SK-N-SH (cell line): ENCODE measurements at regions not wholly inside any gene's neighbourhood (a gene's known extent, or its start where the extent isn't known, plus 50 kb on each side); places are given as distances from the start of the nearest gene placed in this dataset.

Source experiments
- CTCF ChIA-PET: fragments of 300-600, 350-600 bp; formaldehyde crosslinking; extraction: SDS; loops from one replicate; lab custom pipeline; 2021; lab: Yijun Ruan, JAX
- POLR2A ChIA-PET: fragments of 350-600 bp; sonication (Branson Sonifier 250); formaldehyde crosslinking; extraction: SDS; loops from one replicate; lab custom pipeline; 2020; ENCODE audit warnings: antibody characterized with exemption, inconsistent platforms; lab: Yijun Ruan, JAX
- DNase-seq: peaks from one replicate; pipeline ENCODE4 v3.0.0; 2012
- H2AFZ ChIP-seq: fragments of 200-600 bp; sonication (generic); 2 replicates; pipeline ENCODE4 v1.8.1; 2016; ENCODE audit warnings: antibody characterized with exemption, mild to moderate bottlenecking, low read depth
- H3F3A ChIP-seq: fragments of 200-600 bp; sonication (generic); replicated peaks from 2 replicates; pipeline ENCODE3; 2016; ENCODE audit warnings: antibody characterized with exemption, mild to moderate bottlenecking; ENCODE audit not compliant: insufficient read depth
- H3K27ac ChIP-seq, 2 experiments: fragments of 200-500 bp in 1 of 2; fragments of 200-600 bp in 1 of 2; sonication (Bioruptor generic) in 1 of 2; sonication (generic), shearing (Covaris generic) in 1 of 2; 2 replicates each; pipeline versions ENCODE4 v1.5.1 to v1.6.1; 2014 to 2016; ENCODE audit warnings: low read depth in 2 of 2, inconsistent platforms in 1 of 2, low read length in 1 of 2, mild to moderate bottlenecking in 1 of 2, mixed read lengths in 1 of 2
- H3K27me3 ChIP-seq: fragments of 200-600 bp; sonication (generic), shearing (Covaris generic); 2 replicates; pipeline ENCODE4 v1.6.1; 2016; ENCODE audit warnings: mixed run types; ENCODE audit not compliant: insufficient read depth
- H3K36me3 ChIP-seq, 2 experiments: fragments of 200-500 bp in 1 of 2; fragments of 200-600 bp in 1 of 2; sonication (Bioruptor generic) in 1 of 2; sonication (generic) in 1 of 2; replicated peaks in 1 of 2; 2 replicates each; pipeline versions ENCODE3 to v1.5.1; 2014 to 2016; ENCODE audit warnings: low read length in 1 of 2, mild to moderate bottlenecking in 1 of 2; ENCODE audit not compliant: insufficient read depth in 2 of 2, control insufficient read depth in 1 of 2
- H3K4me1 ChIP-seq, 2 experiments: fragments of 200-500 bp in 1 of 2; fragments of 200-600 bp in 1 of 2; sonication (Bioruptor generic) in 1 of 2; sonication (generic), shearing (Covaris generic) in 1 of 2; 2 replicates each; pipeline versions ENCODE4 v1.5.1 to v1.6.1; 2014 to 2016; ENCODE audit warnings: low read depth in 1 of 2, low read length in 1 of 2, mixed run types in 1 of 2; ENCODE audit not compliant: insufficient read depth in 2 of 2, control insufficient read depth in 1 of 2
- H3K4me2 ChIP-seq: fragments of 200-600 bp; sonication (generic), shearing (Covaris generic); 2 replicates; pipeline ENCODE4 v1.6.1; 2017; ENCODE audit warnings: mixed run types
- H3K4me3 ChIP-seq, 2 experiments: fragments of 200-500 bp in 1 of 2; fragments of 200-600 bp in 1 of 2; sonication (Bioruptor generic) in 1 of 2; sonication (generic), shearing (Covaris generic) in 1 of 2; 2 replicates each; pipeline versions ENCODE4 v1.5.1 to v1.8.1; 2014 to 2016; ENCODE audit warnings: low read depth in 2 of 2, inconsistent platforms in 1 of 2, low read length in 1 of 2, mild to moderate bottlenecking in 1 of 2, mixed read lengths in 1 of 2, moderate library complexity in 1 of 2
- H3K79me2 ChIP-seq: fragments of 200-600 bp; sonication (generic); 2 replicates; pipeline ENCODE4 v1.8.1; 2017; ENCODE audit warnings: mild to moderate bottlenecking; ENCODE audit not compliant: insufficient read depth
- H3K9ac ChIP-seq: fragments of 200-600 bp; sonication (generic); 2 replicates; pipeline ENCODE4 v1.6.1; 2017; ENCODE audit warnings: mixed run types
- H3K9me2 ChIP-seq: fragments of 200-600 bp; sonication (generic); 2 replicates; pipeline ENCODE4 v1.6.1; 2017; ENCODE audit warnings: mixed run types
- H3K9me3 ChIP-seq: fragments of 200-600 bp; sonication (generic); 2 replicates; pipeline ENCODE4 v1.6.1; 2017; ENCODE audit warnings: mixed run types, mild to moderate bottlenecking, moderate library complexity
- H4K20me1 ChIP-seq: fragments of 200-600 bp; sonication (generic); 2 replicates; pipeline ENCODE4 v1.6.1; 2017; ENCODE audit warnings: mild to moderate bottlenecking, mixed run types; ENCODE audit not compliant: insufficient read depth
- CTCF ChIP-seq: fragments of 200-600 bp; sonication (generic); IDR thresholded peaks from 2 replicates; pipeline ENCODE4 v1.6.1; 2017; ENCODE audit warnings: antibody characterized with exemption, mild to moderate bottlenecking, moderate library complexity
- EP300 ChIP-seq, 2 experiments: IDR thresholded peaks; 2 replicates each; pipeline versions ENCODE4 v1.4.0 to v1.6.1; 2012; ENCODE audit warnings: borderline replicate concordance in 1 of 2, low read depth in 1 of 2, low read length in 1 of 2
- GATA2 ChIP-seq: sonication (generic); formaldehyde crosslinking; IDR thresholded peaks from 2 replicates; pipeline ENCODE4 v1.5.0; 2020; ENCODE audit warnings: mild to moderate bottlenecking, missing genetic modification reagents
- IRF3 ChIP-seq: fragments of 150-350 bp; IDR thresholded peaks from 2 replicates; pipeline ENCODE4 v1.6.1; 2016; ENCODE audit warnings: mild to moderate bottlenecking, low read depth, low read length
- MAX ChIP-seq: IDR thresholded peaks from 2 replicates; pipeline ENCODE4 v1.4.0; 2012; ENCODE audit warnings: low read depth
- NRF1 ChIP-seq: IDR thresholded peaks from 2 replicates; pipeline ENCODE4 v1.6.1; 2012; ENCODE audit warnings: low read depth, mild to moderate bottlenecking, low read length
- RAD21 ChIP-seq: IDR thresholded peaks from 2 replicates; pipeline ENCODE4 v1.6.1; 2012; ENCODE audit warnings: mild to moderate bottlenecking, low read length
- RCOR1 ChIP-seq: fragments of 150-350 bp; IDR thresholded peaks from 2 replicates; pipeline ENCODE4 v1.6.1; 2017; ENCODE audit warnings: antibody characterized with exemption, low read length
- RFX5 ChIP-seq: IDR thresholded peaks from 2 replicates; pipeline ENCODE4 v1.6.1; 2012; ENCODE audit warnings: mild to moderate bottlenecking, improper control_type of control experiment, low read length
- SIN3A ChIP-seq: IDR thresholded peaks from 2 replicates; pipeline ENCODE4 v1.6.1; 2012; ENCODE audit warnings: low read depth, mild to moderate bottlenecking, low read length, moderate library complexity, borderline replicate concordance
- SMC3 ChIP-seq: IDR thresholded peaks from 2 replicates; pipeline ENCODE4 v1.6.1; 2012; ENCODE audit warnings: low read depth, low read length, improper control_type of control experiment
- TCF12 ChIP-seq: IDR thresholded peaks from 2 replicates; pipeline ENCODE4 v1.4.0; 2012
- TEAD4 ChIP-seq: IDR thresholded peaks from 2 replicates; pipeline ENCODE4 v1.4.0; 2012; ENCODE audit warnings: mild to moderate bottlenecking, borderline replicate concordance; ENCODE audit not compliant: insufficient read depth
- WGBS: methylation state at CpG from one replicate; pipeline ENCODE4 v1.1.6; 2017; ENCODE audit warnings: low lambda C conversion rate; 5-methylcytosine and 5-hydroxymethylcytosine counted together

GRCh38 chr7:85882335-85882734 is 695.5 kb upstream of the SEMA3D start:
- no peak overlapping the region for H3K9ac ChIP-seq
- H3K27me3 ChIP-seq = no peaks in the 10 kb centered on the region
- WGBS = 59% methylated on average over 1 of the region's 1 CpG
- ChIA-PET CTCF (interaction anchor here (1.4 to 5.5 kb wide), 2 partner anchors 35 to 587 kb away, joined by 4 to 41 read pairs; no protein-coding TSS in a partner anchor), POLR2A (no interaction called here)
- no peaks in the 10 kb centered on the region for H4K20me1 ChIP-seq
- no peaks in the 10 kb centered on the region for H3K36me3 ChIP-seq
- TF ChIP-seq NRF1 (no peak), CTCF (no peak), SIN3A (no peak), EP300 (IDR thresholded peaks at IDR 0.05; ENCODE audit: borderline replicate concordance in 1 of 2, low read depth in 1 of 2, low read length in 1 of 2) (no peak), TCF12 (no peak)
- H3K4me2 ChIP-seq = no peak overlapping the region
- H3K9me2 ChIP-seq = no peaks in the 10 kb centered on the region
- no peak for DNase-seq
- H3K79me2 ChIP-seq = no peaks in the 10 kb centered on the region
- no peak overlapping the region for H3K4me3 ChIP-seq
- no peak overlapping the region for H3K27ac ChIP-seq
- H3K9me3 ChIP-seq = no peaks in the 10 kb centered on the region
- no peak overlapping the region for H2AFZ ChIP-seq
- no peaks in the 10 kb centered on the region for H3K4me1 ChIP-seq
- H3F3A ChIP-seq = no peaks in the 10 kb centered on the region

GRCh38 chr7:85875398-85875797 is 688.5 kb upstream of the SEMA3D start:
- Histone ChIP-seq H3K4me1 (no peaks in the 10 kb centered on the region), H3K79me2 (no peaks in the 10 kb centered on the region), H3K9me2 (no peaks in the 10 kb centered on the region), H3K27ac (no peak overlapping the region), H3F3A (no peaks in the 10 kb centered on the region), H3K9ac (no peak overlapping the region), H3K4me2 (no peak overlapping the region), H3K9me3 (no peaks in the 10 kb centered on the region), H3K27me3 (no peaks in the 10 kb centered on the region), H2AFZ (no peak overlapping the region), H4K20me1 (no peaks in the 10 kb centered on the region), H3K36me3 (no peaks in the 10 kb centered on the region), H3K4me3 (no peak overlapping the region)
- ChIA-PET POLR2A (no interaction called here), CTCF (interaction anchor here (0.9 to 1.7 kb wide), 3 partner anchors 15 to 594 kb away, joined by 3 to 7 read pairs (median 3); no protein-coding TSS in a partner anchor)
- no peak for DNase-seq
- TF ChIP-seq MAX (no peak), TEAD4 (no peak), RFX5 (no peak), RCOR1 (no peak), SIN3A (no peak), GATA2 (CRISPR knock-in tag) (no peak), NRF1 (no peak), IRF3 (no peak), RAD21 (no peak), SMC3 (no peak)
- 4% methylated on average over 1 of the region's 1 CpG for WGBS
